DND-41 (cell line): ENCODE measurements at regions not wholly inside any gene's neighbourhood (a gene's known extent, or its start where the extent isn't known, plus 50 kb on each side); places are given as distances from the start of the nearest gene placed in this dataset.

Experiments
- EZH2 ChIP-seq: IDR thresholded peaks from 3 replicates; pipeline ENCODE4 v1.6.1; 2012; ENCODE audit warnings: borderline replicate concordance, low read depth, mild to moderate bottlenecking, moderate library complexity, low read length, inconsistent platforms; ENCODE audit not compliant: severe bottlenecking
- TF ChIP-seq, protein P1 (sequence below): IDR thresholded peaks from 2 replicates; pipeline ENCODE4 v1.5.1; 2012; ENCODE audit warnings: borderline replicate concordance, low read length, moderate library complexity, mild to moderate bottlenecking; ENCODE audit not compliant: poor library complexity, severe bottlenecking; ENCODE audit errors: extremely low read depth

DNA sequence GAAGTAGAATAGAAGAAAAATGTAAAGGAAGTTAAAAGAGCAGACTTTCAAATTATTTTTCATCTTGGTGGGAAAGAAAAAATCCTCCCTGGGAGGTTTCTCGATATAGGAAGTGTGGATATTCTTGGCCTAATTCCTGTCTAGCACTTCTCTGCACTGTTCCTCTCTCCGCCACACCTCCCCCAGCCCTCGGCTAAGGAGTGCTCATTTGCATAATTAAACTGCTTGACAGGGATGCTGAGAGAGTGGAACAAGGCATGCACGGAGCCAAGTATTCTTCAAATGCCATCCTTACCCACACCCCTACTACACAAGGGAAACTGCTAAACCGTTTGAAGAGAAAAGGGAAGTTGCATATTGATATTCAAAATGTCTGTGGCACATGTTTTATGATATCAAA, 511.0 kb upstream of the HTR2A start:
- TF ChIP-seq, protein P1, sequence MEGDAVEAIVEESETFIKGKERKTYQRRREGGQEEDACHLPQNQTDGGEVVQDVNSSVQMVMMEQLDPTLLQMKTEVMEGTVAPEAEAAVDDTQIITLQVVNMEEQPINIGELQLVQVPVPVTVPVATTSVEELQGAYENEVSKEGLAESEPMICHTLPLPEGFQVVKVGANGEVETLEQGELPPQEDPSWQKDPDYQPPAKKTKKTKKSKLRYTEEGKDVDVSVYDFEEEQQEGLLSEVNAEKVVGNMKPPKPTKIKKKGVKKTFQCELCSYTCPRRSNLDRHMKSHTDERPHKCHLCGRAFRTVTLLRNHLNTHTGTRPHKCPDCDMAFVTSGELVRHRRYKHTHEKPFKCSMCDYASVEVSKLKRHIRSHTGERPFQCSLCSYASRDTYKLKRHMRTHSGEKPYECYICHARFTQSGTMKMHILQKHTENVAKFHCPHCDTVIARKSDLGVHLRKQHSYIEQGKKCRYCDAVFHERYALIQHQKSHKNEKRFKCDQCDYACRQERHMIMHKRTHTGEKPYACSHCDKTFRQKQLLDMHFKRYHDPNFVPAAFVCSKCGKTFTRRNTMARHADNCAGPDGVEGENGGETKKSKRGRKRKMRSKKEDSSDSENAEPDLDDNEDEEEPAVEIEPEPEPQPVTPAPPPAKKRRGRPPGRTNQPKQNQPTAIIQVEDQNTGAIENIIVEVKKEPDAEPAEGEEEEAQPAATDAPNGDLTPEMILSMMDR, result no peak
- no peak for TF ChIP-seq EZH2
